ENCODE measurements at regions not wholly inside any gene's neighbourhood (a gene's known extent, or its start where the extent isn't known, plus 50 kb on each side); places are given as distances from the start of the nearest gene placed in this dataset.

DNA sequence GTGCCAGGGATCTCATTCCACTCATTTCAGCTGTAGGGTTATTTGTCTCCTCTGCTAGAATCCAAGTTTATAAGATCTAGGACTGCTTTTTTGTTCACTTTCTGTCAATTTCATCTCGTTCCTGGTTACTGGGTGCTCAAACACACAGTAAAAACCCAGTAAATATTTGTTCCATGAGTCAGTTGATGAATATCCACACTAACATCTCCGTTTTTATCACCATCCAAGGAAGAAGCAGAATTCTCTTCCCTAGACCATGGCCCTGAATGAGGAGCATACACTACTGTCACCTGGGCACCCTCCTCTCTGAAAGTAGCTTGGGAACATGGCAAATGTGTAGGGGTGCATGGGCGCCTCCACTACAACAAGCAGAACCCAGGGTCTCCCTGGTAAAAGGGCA lies 390.8 kb downstream of the FOXO1 start:
- TF ChIP-seq, protein P1, sequence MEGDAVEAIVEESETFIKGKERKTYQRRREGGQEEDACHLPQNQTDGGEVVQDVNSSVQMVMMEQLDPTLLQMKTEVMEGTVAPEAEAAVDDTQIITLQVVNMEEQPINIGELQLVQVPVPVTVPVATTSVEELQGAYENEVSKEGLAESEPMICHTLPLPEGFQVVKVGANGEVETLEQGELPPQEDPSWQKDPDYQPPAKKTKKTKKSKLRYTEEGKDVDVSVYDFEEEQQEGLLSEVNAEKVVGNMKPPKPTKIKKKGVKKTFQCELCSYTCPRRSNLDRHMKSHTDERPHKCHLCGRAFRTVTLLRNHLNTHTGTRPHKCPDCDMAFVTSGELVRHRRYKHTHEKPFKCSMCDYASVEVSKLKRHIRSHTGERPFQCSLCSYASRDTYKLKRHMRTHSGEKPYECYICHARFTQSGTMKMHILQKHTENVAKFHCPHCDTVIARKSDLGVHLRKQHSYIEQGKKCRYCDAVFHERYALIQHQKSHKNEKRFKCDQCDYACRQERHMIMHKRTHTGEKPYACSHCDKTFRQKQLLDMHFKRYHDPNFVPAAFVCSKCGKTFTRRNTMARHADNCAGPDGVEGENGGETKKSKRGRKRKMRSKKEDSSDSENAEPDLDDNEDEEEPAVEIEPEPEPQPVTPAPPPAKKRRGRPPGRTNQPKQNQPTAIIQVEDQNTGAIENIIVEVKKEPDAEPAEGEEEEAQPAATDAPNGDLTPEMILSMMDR (IDR thresholded peaks at IDR 0.05), result no peak
- TF ChIP-seq TCF7 (CRISPR knock-in tag; IDR thresholded peaks at IDR 0.05; ENCODE audit: low read depth), result no peak
- TF ChIP-seq, protein P2, sequence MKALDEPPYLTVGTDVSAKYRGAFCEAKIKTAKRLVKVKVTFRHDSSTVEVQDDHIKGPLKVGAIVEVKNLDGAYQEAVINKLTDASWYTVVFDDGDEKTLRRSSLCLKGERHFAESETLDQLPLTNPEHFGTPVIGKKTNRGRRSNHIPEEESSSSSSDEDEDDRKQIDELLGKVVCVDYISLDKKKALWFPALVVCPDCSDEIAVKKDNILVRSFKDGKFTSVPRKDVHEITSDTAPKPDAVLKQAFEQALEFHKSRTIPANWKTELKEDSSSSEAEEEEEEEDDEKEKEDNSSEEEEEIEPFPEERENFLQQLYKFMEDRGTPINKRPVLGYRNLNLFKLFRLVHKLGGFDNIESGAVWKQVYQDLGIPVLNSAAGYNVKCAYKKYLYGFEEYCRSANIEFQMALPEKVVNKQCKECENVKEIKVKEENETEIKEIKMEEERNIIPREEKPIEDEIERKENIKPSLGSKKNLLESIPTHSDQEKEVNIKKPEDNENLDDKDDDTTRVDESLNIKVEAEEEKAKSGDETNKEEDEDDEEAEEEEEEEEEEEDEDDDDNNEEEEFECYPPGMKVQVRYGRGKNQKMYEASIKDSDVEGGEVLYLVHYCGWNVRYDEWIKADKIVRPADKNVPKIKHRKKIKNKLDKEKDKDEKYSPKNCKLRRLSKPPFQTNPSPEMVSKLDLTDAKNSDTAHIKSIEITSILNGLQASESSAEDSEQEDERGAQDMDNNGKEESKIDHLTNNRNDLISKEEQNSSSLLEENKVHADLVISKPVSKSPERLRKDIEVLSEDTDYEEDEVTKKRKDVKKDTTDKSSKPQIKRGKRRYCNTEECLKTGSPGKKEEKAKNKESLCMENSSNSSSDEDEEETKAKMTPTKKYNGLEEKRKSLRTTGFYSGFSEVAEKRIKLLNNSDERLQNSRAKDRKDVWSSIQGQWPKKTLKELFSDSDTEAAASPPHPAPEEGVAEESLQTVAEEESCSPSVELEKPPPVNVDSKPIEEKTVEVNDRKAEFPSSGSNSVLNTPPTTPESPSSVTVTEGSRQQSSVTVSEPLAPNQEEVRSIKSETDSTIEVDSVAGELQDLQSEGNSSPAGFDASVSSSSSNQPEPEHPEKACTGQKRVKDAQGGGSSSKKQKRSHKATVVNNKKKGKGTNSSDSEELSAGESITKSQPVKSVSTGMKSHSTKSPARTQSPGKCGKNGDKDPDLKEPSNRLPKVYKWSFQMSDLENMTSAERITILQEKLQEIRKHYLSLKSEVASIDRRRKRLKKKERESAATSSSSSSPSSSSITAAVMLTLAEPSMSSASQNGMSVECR (CRISPR knock-in tag; IDR thresholded peaks at IDR 0.05; ENCODE audit: borderline replicate concordance), result no peak
- no peak for TF ChIP-seq ETV6 (CRISPR knock-in tag; IDR thresholded peaks at IDR 0.05)
- TF ChIP-seq MAX (CRISPR knock-in tag; IDR thresholded peaks at IDR 0.05), result no peak
- TF ChIP-seq, protein P3, sequence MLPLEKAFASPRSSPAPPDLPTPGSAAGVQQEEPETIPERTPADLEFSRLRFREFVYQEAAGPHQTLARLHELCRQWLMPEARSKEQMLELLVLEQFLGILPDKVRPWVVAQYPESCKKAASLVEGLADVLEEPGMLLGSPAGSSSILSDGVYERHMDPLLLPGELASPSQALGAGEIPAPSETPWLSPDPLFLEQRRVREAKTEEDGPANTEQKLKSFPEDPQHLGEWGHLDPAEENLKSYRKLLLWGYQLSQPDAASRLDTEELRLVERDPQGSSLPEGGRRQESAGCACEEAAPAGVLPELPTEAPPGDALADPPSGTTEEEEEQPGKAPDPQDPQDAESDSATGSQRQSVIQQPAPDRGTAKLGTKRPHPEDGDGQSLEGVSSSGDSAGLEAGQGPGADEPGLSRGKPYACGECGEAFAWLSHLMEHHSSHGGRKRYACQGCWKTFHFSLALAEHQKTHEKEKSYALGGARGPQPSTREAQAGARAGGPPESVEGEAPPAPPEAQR (CRISPR knock-in tag; IDR thresholded peaks at IDR 0.05), result no peak
